Liver (tissue), 8 donors: ENCODE measurements at regions not wholly inside any gene's neighbourhood (a gene's known extent, or its start where the extent isn't known, plus 50 kb on each side); places are given as distances from the start of the nearest gene placed in this dataset.

Experiments used
- DNase-seq: peaks from one replicate; pipeline ENCODE4 v3.0.0-alpha.2; 2017; ENCODE audit warnings: low spot score
- H3K27ac ChIP-seq, 2 donors: one replicate each; pipeline ENCODE4 v1.7.0; 2013; ENCODE audit warnings: inconsistent platforms in 2 of 2, low read length in 2 of 2, control low read depth in 1 of 2, low read depth in 1 of 2, mild to moderate bottlenecking in 1 of 2
- H3K27me3 ChIP-seq, 4 donors: one replicate each; pipeline versions ENCODE4 v1.6.1 to v1.7.0; 2013; ENCODE audit warnings: low read length in 3 of 4, inconsistent platforms in 1 of 4, mild to moderate bottlenecking in 1 of 4, moderate library complexity in 1 of 4; ENCODE audit not compliant: control insufficient read depth in 4 of 4, insufficient read depth in 4 of 4
- H3K36me3 ChIP-seq, 4 donors: one replicate each; pipeline versions ENCODE4 v1.6.1 to v1.7.0; 2013; ENCODE audit warnings: low read length in 3 of 4, mild to moderate bottlenecking in 3 of 4, low read depth in 1 of 4, moderate library complexity in 1 of 4; ENCODE audit not compliant: control insufficient read depth in 4 of 4, insufficient read depth in 3 of 4
- H3K4me1 ChIP-seq, 4 donors: one replicate each; pipeline versions ENCODE4 v1.6.1 to v1.7.0; 2013; ENCODE audit warnings: low read length in 3 of 4, mild to moderate bottlenecking in 3 of 4, moderate library complexity in 1 of 4; ENCODE audit not compliant: control insufficient read depth in 4 of 4, insufficient read depth in 4 of 4
- H3K4me3 ChIP-seq, 3 donors: one replicate each; pipeline versions ENCODE4 v1.6.1 to v1.7.0; 2013; ENCODE audit warnings: low read length in 3 of 3, control low read depth in 1 of 3, low read depth in 1 of 3, mild to moderate bottlenecking in 1 of 3
- H3K9ac ChIP-seq, 2 donors: one replicate each; pipeline ENCODE4 v1.7.0; 2013; ENCODE audit warnings: low read length in 2 of 2, mild to moderate bottlenecking in 2 of 2, moderate library complexity in 2 of 2, control low read depth in 1 of 2, low read depth in 1 of 2
- H3K9me3 ChIP-seq, 4 donors: one replicate each; pipeline versions ENCODE4 v1.6.1 to v1.7.0; 2013; ENCODE audit warnings: low read length in 3 of 4; ENCODE audit not compliant: control insufficient read depth in 4 of 4
- ATF3 ChIP-seq: IDR thresholded peaks from 2 replicates; pipeline ENCODE4 v1.6.1; 2016; ENCODE audit warnings: antibody characterized with exemption
- CTCF ChIP-seq: fragments of 150-350 bp; IDR thresholded peaks from 2 replicates; pipeline ENCODE4 v1.5.1; 2017; ENCODE audit warnings: improper control_type of control experiment, low read depth, low read length; ENCODE audit not compliant: missing input control
- EGR1 ChIP-seq, 2 donors: IDR thresholded peaks; 2 replicates each; pipeline ENCODE4 v1.6.1; 2016 to 2018; ENCODE audit warnings: antibody characterized with exemption in 2 of 2, low read depth in 2 of 2
- FOXA2 ChIP-seq: IDR thresholded peaks from 2 replicates; pipeline ENCODE4 v1.6.1; 2016; ENCODE audit warnings: antibody characterized with exemption
- GABPA ChIP-seq, 2 donors: IDR thresholded peaks in 1 of 2; conservative IDR thresholded peaks in 1 of 2; 2 replicates each; pipeline ENCODE4 v1.6.1; 2016; ENCODE audit warnings: antibody characterized with exemption in 2 of 2, mild to moderate bottlenecking in 1 of 2, moderate library complexity in 1 of 2
- HNF4A ChIP-seq, 2 donors: conservative IDR thresholded peaks; 2 replicates each; pipeline ENCODE4 v1.6.1; 2016; ENCODE audit warnings: antibody characterized with exemption in 2 of 2, mild to moderate bottlenecking in 2 of 2
- HNF4G ChIP-seq: IDR thresholded peaks from 2 replicates; pipeline ENCODE4 v1.6.1; 2016; ENCODE audit warnings: antibody characterized with exemption
- RAD21 ChIP-seq, 2 donors: IDR thresholded peaks; 2 replicates each; pipeline ENCODE4 v1.6.1; 2016; ENCODE audit warnings: antibody characterized with exemption in 2 of 2, mild to moderate bottlenecking in 2 of 2
- RXRA ChIP-seq, 2 donors: IDR thresholded peaks; 2 replicates each; pipeline ENCODE4 v1.6.1; 2017 to 2018; ENCODE audit warnings: antibody characterized with exemption in 2 of 2, mild to moderate bottlenecking in 1 of 2
- SP1 ChIP-seq: IDR thresholded peaks from 2 replicates; pipeline ENCODE4 v1.6.1; 2018; ENCODE audit warnings: antibody characterized with exemption, mild to moderate bottlenecking
- WGBS: extraction: QIAGEN DNeasy Blood & Tissue Kit; methylation state at CpG from one replicate; pipeline ENCODE4 v1.1.7; 2013; 5-methylcytosine and 5-hydroxymethylcytosine counted together
- donor health status: healthy.
- donor health status: healthy.
- donor health status: healthy.
- donor health status: healthy.
- donor health status: healthy.

- Histone ChIP-seq H3K4me3 (no peak overlapping the region), H3K27me3 (peaks cover 0 to 7% (median 0%) of the 10 kb centered on the region in 4 donors), H3K4me1 (no peaks in the 10 kb centered on the region), H3K27ac (no peak overlapping the region), H3K9me3 (no peaks in the 10 kb centered on the region), H3K9ac (no peak overlapping the region), H3K36me3 (no peaks in the 10 kb centered on the region)
- TF ChIP-seq CTCF: no peak
- no peak for DNase-seq
Measured at GRCh38 chr5:52374286-52374685, 413.4 kb upstream of the ITGA1 start.

- H3K4me1 ChIP-seq: no peaks in the 10 kb centered on the region
- no peaks in the 10 kb centered on the region for H3K36me3 ChIP-seq
- WGBS: 86% methylated on average over 3 of the region's 3 CpGs
- H3K9ac ChIP-seq: no peak overlapping the region
- no peak for DNase-seq
- no peaks in the 10 kb centered on the region for H3K9me3 ChIP-seq
- H3K27me3 ChIP-seq: peaks cover 0 to 9% (median under 1%) of the 10 kb centered on the region in 4 donors
- no peak for TF ChIP-seq RXRA (IDR thresholded peaks at IDR 0.05)
- no peak for TF ChIP-seq EGR1 (IDR thresholded peaks at IDR 0.05; ENCODE audit: low read depth in 2 of 2)
- no peak for TF ChIP-seq GABPA (IDR thresholded peaks at IDR 0.05 in 1 of 2, conservative IDR thresholded peaks at IDR 0.05 in 1 of 2)
- TF ChIP-seq FOXA2: no peak
- no peak for TF ChIP-seq HNF4G
- TF ChIP-seq HNF4A (conservative IDR thresholded peaks at IDR 0.05): no peak
- TF ChIP-seq ATF3: no peak
- no peak for TF ChIP-seq CTCF
- no peak overlapping the region for H3K27ac ChIP-seq
- H3K4me3 ChIP-seq: no peak overlapping the region
Measured at GRCh38 chr5:52375969-52376368, 411.7 kb upstream of the ITGA1 start.

GRCh38 chr5:52376592-52376991 lies 411.1 kb upstream of the ITGA1 start:
- Histone ChIP-seq H3K4me3 (no peak overlapping the region), H3K27me3 (peaks cover 0 to 9% (median under 1%) of the 10 kb centered on the region in 4 donors), H3K36me3 (no peaks in the 10 kb centered on the region), H3K9ac (no peak overlapping the region), H3K9me3 (no peaks in the 10 kb centered on the region), H3K27ac (no peak overlapping the region), H3K4me1 (no peaks in the 10 kb centered on the region)
- no peak for DNase-seq
- TF ChIP-seq RAD21 (IDR thresholded peaks at IDR 0.05) (no peak), SP1 (no peak)
- WGBS: 80% methylated on average over 7 of the region's 7 CpGs

- no peak overlapping the region for H3K27ac ChIP-seq
- no peaks in the 10 kb centered on the region for H3K9me3 ChIP-seq
- DNase-seq: no peak
- no peaks in the 10 kb centered on the region for H3K4me1 ChIP-seq
- no peak for TF ChIP-seq GABPA (IDR thresholded peaks at IDR 0.05 in 1 of 2, conservative IDR thresholded peaks at IDR 0.05 in 1 of 2)
- peaks cover 0 to 9% (median under 1%) of the 10 kb centered on the region in 4 donors for H3K27me3 ChIP-seq
- H3K9ac ChIP-seq: no peak overlapping the region
- no peaks in the 10 kb centered on the region for H3K36me3 ChIP-seq
- H3K4me3 ChIP-seq: no peak overlapping the region
Measured at GRCh38 chr5:52378237-52378636, 409.5 kb upstream of the ITGA1 start.
